OCI-LY3 (cell line): ENCODE measurements at regions not wholly inside any gene's neighbourhood (a gene's known extent, or its start where the extent isn't known, plus 50 kb on each side); places are given as distances from the start of the nearest gene placed in this dataset.

Source experiments
- H2AFZ ChIP-seq: fragments of 200-600, 300-600 bp; shearing (Covaris generic); 2 replicates; pipeline ENCODE4 v1.6.0; 2014; ENCODE audit warnings: antibody characterized with exemption, low read depth, low read length
- H3K27ac ChIP-seq: fragments of 200-600, 300-600 bp; sonication (generic); 2 replicates; pipeline ENCODE4 v1.5.1; 2014; ENCODE audit warnings: mild to moderate bottlenecking, low read length, moderate library complexity, mixed read lengths
- H3K27me3 ChIP-seq: fragments of 200-600, 300-600 bp; sonication (generic); 2 replicates; pipeline ENCODE4 v1.6.1; 2014; ENCODE audit warnings: low read depth, low read length, mixed read lengths
- H3K36me3 ChIP-seq: fragments of 200-600, 300-600 bp; sonication (generic); replicated peaks from 2 replicates; pipeline ENCODE3; 2014; ENCODE audit warnings: low read depth, low read length, mixed read lengths
- H3K4me1 ChIP-seq: fragments of 300-600, 200-600 bp; sonication (generic); 2 replicates; pipeline ENCODE4 v1.6.1; 2014; ENCODE audit warnings: low read length, mixed read lengths
- H3K4me2 ChIP-seq: fragments of 200-600, 300-600 bp; sonication (generic); 2 replicates; pipeline ENCODE4 v1.6.1; 2014; ENCODE audit warnings: low read length, mixed read lengths
- H3K4me3 ChIP-seq: fragments of 300-600, 200-600 bp; sonication (generic); 2 replicates; pipeline ENCODE4 v1.5.1; 2014; ENCODE audit warnings: antibody characterized with exemption, mild to moderate bottlenecking, low read length, moderate library complexity
- H3K79me2 ChIP-seq: fragments of 300-600, 200-600 bp; shearing (Covaris generic); 2 replicates; pipeline ENCODE4 v1.6.1; 2014; ENCODE audit warnings: mild to moderate bottlenecking, low read length, mixed read lengths
- H3K9ac ChIP-seq: fragments of 300-600, 200-600 bp; shearing (Covaris generic); 2 replicates; pipeline ENCODE4 v1.6.0; 2014; ENCODE audit warnings: mild to moderate bottlenecking, low read length, moderate library complexity
- H3K9me3 ChIP-seq: fragments of 200-600, 300-600 bp; shearing (Covaris generic); 2 replicates; pipeline ENCODE4 v1.6.1; 2014; ENCODE audit warnings: low read length, mixed read lengths; ENCODE audit not compliant: insufficient read depth
- H4K20me1 ChIP-seq: fragments of 200-600, 300-600 bp; sonication (generic); 2 replicates; pipeline ENCODE4 v1.6.1; 2016; ENCODE audit warnings: low read length, mixed read lengths; ENCODE audit not compliant: insufficient read depth
- CTCF ChIP-seq: fragments of 200-600, 300-600 bp; sonication (generic); IDR thresholded peaks from 2 replicates; pipeline ENCODE4 v1.5.1; 2014; ENCODE audit warnings: antibody characterized with exemption, low read length, low read depth
- EZH2phosphoT487 ChIP-seq: fragments of 200-600 bp; shearing (Covaris generic); IDR thresholded peaks from 2 replicates; pipeline ENCODE4 v1.6.1; 2018; ENCODE audit warnings: antibody characterized with exemption, mixed run types, low read depth

- H3K4me1 ChIP-seq = peaks cover 10% of the 10 kb centered on the region
- H3K4me3 ChIP-seq = no peak overlapping the region
- no peak overlapping the region for H2AFZ ChIP-seq
- H3K9me3 ChIP-seq = no peaks in the 10 kb centered on the region
- H3K36me3 ChIP-seq = no peaks in the 10 kb centered on the region
- no peak overlapping the region for H3K9ac ChIP-seq
- no peak overlapping the region for H3K27ac ChIP-seq
- H3K79me2 ChIP-seq = no peaks in the 10 kb centered on the region
- no peak for TF ChIP-seq CTCF
- TF ChIP-seq EZH2phosphoT487 = no peak
- no peaks in the 10 kb centered on the region for H3K27me3 ChIP-seq
- no peak overlapping the region for H3K4me2 ChIP-seq
- H4K20me1 ChIP-seq = no peaks in the 10 kb centered on the region
These were observed 55.0 kb upstream of the AGR3 start for GRCh38 chr7:16936626-16937422.

- Histone ChIP-seq H3K79me2 (no peaks in the 10 kb centered on the region), H3K27ac (no peak overlapping the region), H3K9me3 (no peaks in the 10 kb centered on the region), H3K9ac (no peak overlapping the region), H2AFZ (no peak overlapping the region), H3K36me3 (no peaks in the 10 kb centered on the region), H3K4me2 (no peak overlapping the region), H3K27me3 (no peaks in the 10 kb centered on the region), H3K4me1 (no peaks in the 10 kb centered on the region), H4K20me1 (no peaks in the 10 kb centered on the region), H3K4me3 (no peak overlapping the region)
- no peak for TF ChIP-seq CTCF
- TF ChIP-seq EZH2phosphoT487 = no peak
These were observed 57.4 kb upstream of the AGR3 start for GRCh38 chr7:16939161-16939560.

- Histone ChIP-seq H3K79me2 (no peaks in the 10 kb centered on the region), H3K36me3 (no peaks in the 10 kb centered on the region), H3K4me2 (no peak overlapping the region), H3K27ac (no peak overlapping the region), H3K4me1 (no peaks in the 10 kb centered on the region), H3K4me3 (no peak overlapping the region), H3K27me3 (no peaks in the 10 kb centered on the region), H3K9me3 (no peaks in the 10 kb centered on the region), H3K9ac (no peak overlapping the region), H2AFZ (no peak overlapping the region), H4K20me1 (no peaks in the 10 kb centered on the region)
- TF ChIP-seq CTCF (no peak), EZH2phosphoT487 (no peak)
These were observed 59.0 kb upstream of the AGR3 start for GRCh38 chr7:16940776-16941175.

DNA sequence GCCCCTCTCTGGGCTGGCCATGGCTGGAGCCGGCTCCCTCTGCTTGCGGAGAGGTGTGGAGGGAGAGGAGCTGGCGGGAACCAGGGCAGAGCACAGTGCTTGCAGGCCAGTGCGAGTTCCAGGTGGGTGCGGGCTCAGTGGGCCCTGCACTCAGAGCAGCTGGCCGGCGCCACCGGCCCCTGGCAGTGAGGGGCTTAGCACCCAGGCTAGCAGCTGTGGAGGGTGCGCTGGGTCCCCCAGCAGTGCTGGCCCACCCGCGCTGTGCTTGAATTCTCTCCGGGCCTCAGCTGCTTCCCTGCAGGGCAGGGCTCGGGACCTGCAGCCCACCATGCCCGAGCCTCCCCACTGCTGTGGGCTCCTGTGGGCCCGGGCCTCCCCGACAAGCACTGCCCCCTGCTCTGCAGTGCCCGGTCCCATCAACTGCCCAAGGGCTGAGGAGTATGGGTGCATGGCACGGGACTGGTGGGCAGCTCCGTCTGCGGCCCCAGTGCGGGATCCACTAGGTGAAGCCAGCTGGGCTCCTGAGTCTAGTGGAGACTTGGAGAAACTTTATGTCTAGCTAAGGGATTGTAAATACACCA is 61.2 kb upstream of the AGR3 start:
- H3K79me2 ChIP-seq = no peaks in the 10 kb centered on the region
- TF ChIP-seq CTCF = no peak

More for the DNA sequence above, 61.2 kb upstream of the AGR3 start:
- H3K9me3 ChIP-seq = no peaks in the 10 kb centered on the region
- no peak overlapping the region for H3K4me2 ChIP-seq
- H3K4me3 ChIP-seq = no peak overlapping the region
- no peak overlapping the region for H3K27ac ChIP-seq
- H3K9ac ChIP-seq = no peak overlapping the region
- no peaks in the 10 kb centered on the region for H4K20me1 ChIP-seq
- no peak overlapping the region for H2AFZ ChIP-seq
- no peaks in the 10 kb centered on the region for H3K36me3 ChIP-seq
- H3K4me1 ChIP-seq = no peaks in the 10 kb centered on the region
- no peaks in the 10 kb centered on the region for H3K27me3 ChIP-seq
